ENCODE measurements at regions not wholly inside any gene's neighbourhood (a gene's known extent, or its start where the extent isn't known, plus 50 kb on each side); places are given as distances from the start of the nearest gene placed in this dataset.
"Not testable (repeated sequence)": the region's sequence is repeated elsewhere in the genome, so short reads cannot be mapped to it uniquely, and the experiment has no call there.

- H3K27ac ChIP-seq (ENCODE audit: low read depth, low read length), result no peak overlapping the region
- no peak for TF ChIP-seq EZH2 (IDR thresholded peaks at IDR 0.05)
- no peak for TF ChIP-seq ZFX (IDR thresholded peaks at IDR 0.05)
- TF ChIP-seq CEBPB (IDR thresholded peaks at IDR 0.05; ENCODE audit: low read depth), result no peak
- TF ChIP-seq POLR2A (IDR thresholded peaks at IDR 0.05; ENCODE audit: borderline replicate concordance, extremely low read depth, insufficient read depth, insufficient read length), result no peak
- no peak for TF ChIP-seq REST (IDR thresholded peaks at IDR 0.05; ENCODE audit: low read depth)
- RAD21 ChIA-PET (ENCODE audit: low non-redundant PET in 1 of 2, low total read pairs in 2 of 2, uncharacterized antibody in 2 of 2, unreplicated experiment in 2 of 2), result no interaction called here
Observed at GRCh38 chr16:14384745-14385144, 245.3 kb downstream of the PARN start.

GRCh38 chr16:14383844-14384243 lies 246.2 kb downstream of the PARN start:
- H3K9me3 ChIP-seq (ENCODE audit: control insufficient read depth in 1 of 2, insufficient read depth in 1 of 2, low read depth in 1 of 2, low read length in 2 of 2); ATAC-seq; DNase-seq (ENCODE audit: low read depth, low spot score); intact Hi-C loops (cut with micrococcal nuclease); H3K36me3 ChIP-seq (ENCODE audit: control insufficient read depth in 1 of 2, insufficient read depth in 2 of 2, low read length in 2 of 2); H3K9me2 ChIP-seq (ENCODE audit: insufficient read depth); H3K9ac ChIP-seq (ENCODE audit: low read length); H3K27me3 ChIP-seq (ENCODE audit: insufficient read depth, low read length); H2AFZ ChIP-seq (ENCODE audit: low read depth, low read length, poor library complexity, severe bottlenecking); H3K4me2 ChIP-seq (ENCODE audit: low read length); H3K27ac ChIP-seq (ENCODE audit: low read depth, low read length); H3K79me2 ChIP-seq (ENCODE audit: insufficient read depth, low read length); H4K20me1 ChIP-seq (ENCODE audit: insufficient read depth); CTCF ChIA-PET; RAD21 ChIA-PET (ENCODE audit: low non-redundant PET in 1 of 2, low total read pairs in 2 of 2, uncharacterized antibody in 2 of 2, unreplicated experiment in 2 of 2); H3K4me3 ChIP-seq (replicated peaks in 1 of 2; ENCODE audit: low read depth in 1 of 2, low read length in 2 of 2); POLR2A ChIA-PET; BruUV-seq (replicated peaks): not testable (repeated sequence)
- H3K4me1 ChIP-seq (ENCODE audit: control insufficient read depth in 1 of 2, insufficient read depth in 2 of 2, low read length in 2 of 2), result peaks cover 6 to 23% of the 10 kb centered on the region in 2 experiments

More at GRCh38 chr16:14384745-14385144, 245.3 kb downstream of the PARN start:
- Histone ChIP-seq H3K36me3 (ENCODE audit: control insufficient read depth in 1 of 2, insufficient read depth in 2 of 2, low read length in 2 of 2) (no peaks in the 10 kb centered on the region), H3K4me2 (ENCODE audit: low read length) (no peak overlapping the region), H3K4me1 (ENCODE audit: control insufficient read depth in 1 of 2, insufficient read depth in 2 of 2, low read length in 2 of 2) (peaks cover 3 to 23% of the 10 kb centered on the region in 2 experiments; a peak in 2 of 4 replicates), H2AFZ (ENCODE audit: low read depth, low read length, poor library complexity, severe bottlenecking) (no peak overlapping the region), H3K9ac (ENCODE audit: low read length) (no peak overlapping the region), H3K9me2 (ENCODE audit: insufficient read depth) (no peaks in the 10 kb centered on the region), H3K4me3 (replicated peaks in 1 of 2; ENCODE audit: low read depth in 1 of 2, low read length in 2 of 2) (no peak overlapping the region), H3K9me3 (ENCODE audit: control insufficient read depth in 1 of 2, insufficient read depth in 1 of 2, low read depth in 1 of 2, low read length in 2 of 2) (no peaks in the 10 kb centered on the region), H3K79me2 (ENCODE audit: insufficient read depth, low read length) (no peaks in the 10 kb centered on the region), H3K27me3 (ENCODE audit: insufficient read depth, low read length) (no peaks in the 10 kb centered on the region), H4K20me1 (ENCODE audit: insufficient read depth) (no peaks in the 10 kb centered on the region)
- POLR2A ChIA-PET, result no interaction called here
- CTCF ChIA-PET, result no interaction called here
- intact Hi-C loops (cut with micrococcal nuclease), result no loop called here
- ATAC-seq (no peak), DNase-seq (ENCODE audit: low read depth, low spot score) (no peak)
- BruUV-seq (replicated peaks), result no TSS peak
